KMS-11 (cell line): ENCODE measurements at regions not wholly inside any gene's neighbourhood (a gene's known extent, or its start where the extent isn't known, plus 50 kb on each side); places are given as distances from the start of the nearest gene placed in this dataset.

ENCODE experiments used
- H2AFZ ChIP-seq: fragments of 200-600 bp; sonication (generic); 2 replicates; pipeline ENCODE4 v1.6.1; 2016; ENCODE audit warnings: antibody characterized with exemption, mixed run types, low read depth
- H3K27ac ChIP-seq: fragments of 200-600 bp; sonication (generic); 2 replicates; pipeline ENCODE4 v1.6.1; 2016; ENCODE audit warnings: mild to moderate bottlenecking, mixed run types
- H3K27me3 ChIP-seq: fragments of 200-600 bp; sonication (generic); 2 replicates; pipeline ENCODE4 v1.6.1; 2017; ENCODE audit warnings: mild to moderate bottlenecking, low read depth, mixed run types, moderate library complexity; ENCODE audit not compliant: insufficient read depth
- H3K36me3 ChIP-seq: fragments of 200-600 bp; sonication (generic); 2 replicates; pipeline ENCODE4 v1.6.1; 2017; ENCODE audit warnings: mild to moderate bottlenecking, mixed run types; ENCODE audit not compliant: insufficient read depth
- H3K4me1 ChIP-seq: fragments of 200-600 bp; sonication (generic); 2 replicates; pipeline ENCODE4 v1.6.1; 2016; ENCODE audit warnings: mild to moderate bottlenecking, low read depth, mixed run types; ENCODE audit not compliant: poor library complexity, severe bottlenecking
- H3K4me2 ChIP-seq: fragments of 200-600 bp; sonication (generic); 2 replicates; pipeline ENCODE4 v1.7.0; 2016; ENCODE audit warnings: mild to moderate bottlenecking, mixed run types
- H3K4me3 ChIP-seq: fragments of 200-600 bp; sonication (generic); IDR thresholded peaks from 2 replicates; pipeline ENCODE4 v1.6.1; 2017; ENCODE audit warnings: low read depth, low read length, mixed read lengths; ENCODE audit not compliant: insufficient read depth
- H3K79me2 ChIP-seq: fragments of 200-600 bp; sonication (generic); 2 replicates; pipeline ENCODE4 v1.6.1; 2016; ENCODE audit warnings: low read depth, mixed run types; ENCODE audit not compliant: insufficient read depth
- H3K9ac ChIP-seq: fragments of 200-600 bp; sonication (generic); 2 replicates; pipeline ENCODE4 v1.6.1; 2016; ENCODE audit warnings: mild to moderate bottlenecking, mixed run types
- H4K20me1 ChIP-seq: fragments of 200-600 bp; sonication (generic); 2 replicates; pipeline ENCODE4 v1.6.1; 2016; ENCODE audit warnings: mild to moderate bottlenecking, mixed run types; ENCODE audit not compliant: insufficient read depth
- TF ChIP-seq, protein P1 (sequence below): fragments of 200-600 bp; sonication (generic); conservative IDR thresholded peaks from 2 replicates; pipeline ENCODE4 v1.6.1; 2017; ENCODE audit warnings: low read depth, mild to moderate bottlenecking, antibody characterized with exemption, low read length, moderate library complexity, mixed read lengths

DNA sequence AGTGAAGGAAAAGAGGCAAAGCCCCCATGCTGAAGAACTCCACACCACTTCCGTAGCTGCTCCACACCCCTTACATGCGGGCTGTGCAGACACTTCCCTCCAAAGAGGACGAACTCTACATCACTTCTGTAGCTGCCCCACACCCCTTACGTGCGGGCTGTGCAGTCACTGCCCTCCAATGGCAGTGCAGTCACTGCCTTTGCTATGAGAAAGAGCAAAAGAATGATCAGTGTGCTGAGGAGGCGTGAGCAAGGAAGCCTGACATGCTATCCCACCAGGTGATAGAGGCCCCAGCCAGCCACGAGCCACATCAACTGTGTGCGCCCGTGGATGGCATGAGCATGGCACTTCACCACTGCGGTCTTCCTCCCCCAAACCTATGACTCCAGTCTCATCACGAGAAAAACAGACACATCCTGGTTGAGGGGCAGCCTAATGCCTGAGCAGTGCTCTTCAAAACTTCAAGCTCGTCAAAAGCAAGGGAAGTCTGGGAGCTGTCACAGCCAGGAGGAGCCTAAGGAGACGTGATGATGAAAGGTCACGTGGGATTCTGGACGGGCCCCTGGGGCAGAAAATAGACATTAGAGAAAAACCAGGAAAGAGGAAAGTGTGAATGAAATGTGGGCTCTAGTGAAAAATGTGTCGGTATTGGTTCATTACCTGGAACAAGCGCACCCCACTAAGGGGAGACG lies 60.8 kb upstream of the C14orf180 start:
- no peak overlapping the region for H3K4me3 ChIP-seq
- H3K27me3 ChIP-seq, result peaks cover 12% of the 10 kb centered on the region; the same call in 1 of the 2 replicates
- no peaks in the 10 kb centered on the region for H4K20me1 ChIP-seq
- no peaks in the 10 kb centered on the region for H3K4me1 ChIP-seq
- TF ChIP-seq, protein P1, sequence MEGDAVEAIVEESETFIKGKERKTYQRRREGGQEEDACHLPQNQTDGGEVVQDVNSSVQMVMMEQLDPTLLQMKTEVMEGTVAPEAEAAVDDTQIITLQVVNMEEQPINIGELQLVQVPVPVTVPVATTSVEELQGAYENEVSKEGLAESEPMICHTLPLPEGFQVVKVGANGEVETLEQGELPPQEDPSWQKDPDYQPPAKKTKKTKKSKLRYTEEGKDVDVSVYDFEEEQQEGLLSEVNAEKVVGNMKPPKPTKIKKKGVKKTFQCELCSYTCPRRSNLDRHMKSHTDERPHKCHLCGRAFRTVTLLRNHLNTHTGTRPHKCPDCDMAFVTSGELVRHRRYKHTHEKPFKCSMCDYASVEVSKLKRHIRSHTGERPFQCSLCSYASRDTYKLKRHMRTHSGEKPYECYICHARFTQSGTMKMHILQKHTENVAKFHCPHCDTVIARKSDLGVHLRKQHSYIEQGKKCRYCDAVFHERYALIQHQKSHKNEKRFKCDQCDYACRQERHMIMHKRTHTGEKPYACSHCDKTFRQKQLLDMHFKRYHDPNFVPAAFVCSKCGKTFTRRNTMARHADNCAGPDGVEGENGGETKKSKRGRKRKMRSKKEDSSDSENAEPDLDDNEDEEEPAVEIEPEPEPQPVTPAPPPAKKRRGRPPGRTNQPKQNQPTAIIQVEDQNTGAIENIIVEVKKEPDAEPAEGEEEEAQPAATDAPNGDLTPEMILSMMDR, result no peak
- H3K4me2 ChIP-seq, result no peak overlapping the region
- H3K9ac ChIP-seq, result no peak overlapping the region
- H3K79me2 ChIP-seq, result no peaks in the 10 kb centered on the region
- H3K27ac ChIP-seq, result no peak overlapping the region
- H2AFZ ChIP-seq, result no peak overlapping the region
- no peaks in the 10 kb centered on the region for H3K36me3 ChIP-seq

DNA sequence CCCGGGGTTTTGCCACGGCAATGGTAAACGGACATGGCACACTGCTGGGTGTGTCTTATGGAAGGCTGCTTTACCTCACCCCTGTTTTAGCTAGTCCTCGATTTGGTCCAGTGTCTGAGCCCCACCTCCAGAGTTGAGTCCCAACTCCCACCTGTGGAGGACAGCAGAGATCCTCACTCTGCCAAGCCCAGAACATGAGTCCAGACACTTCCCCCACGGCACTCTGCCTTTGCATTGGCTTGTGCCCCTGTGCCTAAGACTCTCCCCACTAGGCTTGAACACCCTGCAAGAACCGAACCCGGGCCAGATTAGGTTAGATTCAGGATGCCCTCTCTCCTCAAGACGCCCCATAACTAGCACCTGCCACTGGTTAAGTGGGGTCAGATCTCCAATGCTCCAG lies 59.8 kb upstream of the C14orf180 start:
- Histone ChIP-seq H3K36me3 (no peaks in the 10 kb centered on the region), H2AFZ (no peak overlapping the region), H3K4me3 (no peak overlapping the region), H3K79me2 (no peaks in the 10 kb centered on the region), H4K20me1 (no peaks in the 10 kb centered on the region), H3K4me1 (no peaks in the 10 kb centered on the region), H3K4me2 (no peak overlapping the region), H3K27ac (no peak overlapping the region), H3K9ac (no peak overlapping the region), H3K27me3 (peaks cover 12% of the 10 kb centered on the region; the same call in 1 of the 2 replicates)
- TF ChIP-seq, protein P1, result no peak

DNA sequence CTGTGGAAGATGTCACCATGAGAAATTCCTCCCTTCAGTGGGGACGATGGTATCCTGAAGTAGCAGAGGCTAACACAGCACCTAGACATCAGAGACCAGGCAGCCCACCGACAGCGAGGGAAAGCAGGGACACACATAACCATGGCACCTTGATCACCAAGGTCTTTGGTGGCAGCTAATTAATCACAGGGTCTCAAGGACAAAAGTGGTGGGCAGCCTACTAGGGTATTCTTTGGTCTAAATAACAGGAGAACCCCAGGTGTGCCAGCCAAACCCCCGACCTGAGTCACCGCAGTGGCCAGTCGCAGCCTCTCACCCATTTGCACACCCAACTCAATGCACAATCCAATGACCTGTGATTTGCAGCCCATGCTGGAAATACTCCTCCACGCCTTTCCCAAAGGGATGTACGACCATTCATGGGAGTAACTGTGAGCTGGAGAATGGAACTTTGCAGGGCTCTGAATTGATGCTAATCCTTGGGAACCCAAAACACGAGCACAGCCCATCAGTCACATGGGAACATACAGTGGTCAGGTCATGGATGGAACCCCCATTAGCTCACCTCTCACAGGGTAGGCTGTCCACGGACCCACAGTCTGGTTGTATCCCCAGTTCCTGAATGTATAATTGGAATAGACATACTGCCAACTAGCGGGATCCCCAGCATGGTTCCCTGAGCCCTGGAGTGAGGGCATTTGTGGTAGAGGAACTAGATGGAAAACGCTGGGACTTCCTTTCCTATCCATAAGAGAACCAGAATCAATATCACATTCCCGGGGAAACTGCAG lies 58.7 kb upstream of the C14orf180 start:
- Histone ChIP-seq H3K4me1 (no peaks in the 10 kb centered on the region), H3K4me2 (no peak overlapping the region), H3K36me3 (no peaks in the 10 kb centered on the region), H3K27me3 (peaks cover 8% of the 10 kb centered on the region; the same call in 1 of the 2 replicates), H3K4me3 (no peak overlapping the region), H2AFZ (no peak overlapping the region), H3K9ac (no peak overlapping the region), H4K20me1 (no peaks in the 10 kb centered on the region), H3K79me2 (no peaks in the 10 kb centered on the region), H3K27ac (no peak overlapping the region)
- TF ChIP-seq, protein P1, result no peak

DNA sequence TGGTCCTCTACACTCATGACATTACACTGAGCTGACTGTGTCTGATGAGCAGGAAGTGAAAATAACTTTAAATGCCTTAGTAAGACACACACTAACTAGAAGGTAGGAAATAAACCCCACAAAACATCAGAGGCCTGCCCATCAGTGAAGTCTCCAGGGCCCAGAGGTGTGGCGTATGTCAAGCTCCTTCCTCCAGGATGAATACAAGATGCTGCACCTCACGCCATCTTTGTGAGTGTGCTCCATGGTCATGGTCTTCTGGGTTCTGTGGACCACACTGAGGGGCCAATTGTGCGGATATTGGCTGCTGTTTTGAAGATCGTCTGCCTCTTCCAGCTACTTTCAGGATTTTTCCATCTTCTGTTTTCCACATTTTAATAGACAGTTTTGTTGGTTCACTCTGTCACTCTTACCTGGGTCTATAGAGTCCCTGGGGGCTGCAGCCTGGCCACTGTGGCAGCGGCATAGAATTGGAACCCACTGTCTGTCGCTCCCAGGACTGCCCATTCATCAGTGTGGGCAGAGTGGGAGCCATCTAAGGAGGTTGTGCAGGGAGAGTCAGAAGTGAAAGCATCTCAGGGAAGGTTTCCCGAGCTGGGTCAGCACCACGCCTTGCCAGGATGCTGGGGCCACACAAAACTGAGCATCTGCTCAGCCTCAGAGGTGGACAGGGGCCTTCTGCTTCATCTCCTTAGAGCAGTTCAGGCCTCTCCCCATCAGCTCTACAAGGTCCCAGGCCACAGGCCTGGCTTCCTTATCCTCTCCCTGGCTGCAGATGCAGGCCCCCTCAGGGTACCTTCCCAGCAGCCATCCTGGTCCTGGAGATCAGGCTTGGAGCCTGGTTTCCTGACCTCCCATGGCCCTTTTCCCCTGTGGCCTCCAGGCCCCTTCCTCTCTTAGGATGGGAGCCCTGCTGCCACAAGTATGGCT lies 57.5 kb upstream of the C14orf180 start:
- H2AFZ ChIP-seq, result no peak overlapping the region
- H3K9ac ChIP-seq, result no peak overlapping the region

More for the DNA sequence above, 57.5 kb upstream of the C14orf180 start:
- H3K4me3 ChIP-seq, result no peak overlapping the region
- H4K20me1 ChIP-seq, result no peaks in the 10 kb centered on the region
- peaks cover 8% of the 10 kb centered on the region; the same call in 1 of the 2 replicates for H3K27me3 ChIP-seq
- no peaks in the 10 kb centered on the region for H3K79me2 ChIP-seq
- TF ChIP-seq, protein P1, result no peak
- no peaks in the 10 kb centered on the region for H3K36me3 ChIP-seq
- H3K27ac ChIP-seq, result no peak overlapping the region
- H3K4me1 ChIP-seq, result no peaks in the 10 kb centered on the region
- H3K4me2 ChIP-seq, result no peak overlapping the region
